Hepatocyte (in vitro differentiated cells): ENCODE measurements at regions not wholly inside any gene's neighbourhood (a gene's known extent, or its start where the extent isn't known, plus 50 kb on each side); places are given as distances from the start of the nearest gene placed in this dataset.

Experiments used
- DNase-seq: peaks from one replicate; pipeline ENCODE4 v3.0.0-alpha.2; 2016; ENCODE audit warnings: low spot score
- H2AFZ ChIP-seq: fragments of 200-600 bp; sonication (generic); 2 replicates; pipeline ENCODE4 v1.6.0; 2016; ENCODE audit warnings: antibody characterized with exemption, mild to moderate bottlenecking
- H3K27ac ChIP-seq: fragments of 200-600 bp; sonication (generic); 2 replicates; pipeline ENCODE4 v1.5.1; 2016; ENCODE audit warnings: mild to moderate bottlenecking
- H3K27me3 ChIP-seq: fragments of 200-600 bp; sonication (generic); 2 replicates; pipeline ENCODE4 v1.6.1; 2016
- H3K36me3 ChIP-seq: fragments of 200-600 bp; sonication (generic); replicated peaks from 2 replicates; pipeline ENCODE4 v1.5.1; 2016; ENCODE audit warnings: low read depth; ENCODE audit not compliant: insufficient read depth
- H3K4me1 ChIP-seq: fragments of 200-600 bp; sonication (generic); 2 replicates; pipeline ENCODE4 v1.5.1; 2016; ENCODE audit warnings: mild to moderate bottlenecking, moderate library complexity; ENCODE audit not compliant: insufficient read depth
- H3K4me2 ChIP-seq: fragments of 200-600 bp; sonication (generic); 2 replicates; pipeline ENCODE4 v1.6.0; 2016
- H3K4me3 ChIP-seq: fragments of 200-600 bp; sonication (generic); 2 replicates; pipeline ENCODE4 v1.5.1; 2016; ENCODE audit warnings: mild to moderate bottlenecking
- H3K79me2 ChIP-seq: fragments of 200-600 bp; sonication (generic); 2 replicates; pipeline ENCODE4 v1.6.0; 2017; ENCODE audit warnings: mild to moderate bottlenecking
- H3K9me2 ChIP-seq: fragments of 200-600 bp; sonication (generic); replicated peaks from 2 replicates; pipeline ENCODE4 v1.6.0; 2017; ENCODE audit warnings: mild to moderate bottlenecking; ENCODE audit not compliant: insufficient read depth
- H3K9me3 ChIP-seq: fragments of 200-600 bp; sonication (generic); 2 replicates; pipeline ENCODE4 v1.5.1; 2016; ENCODE audit warnings: low read depth, mild to moderate bottlenecking
- H4K20me1 ChIP-seq: fragments of 200-600 bp; sonication (generic); 2 replicates; pipeline ENCODE4 v1.6.0; 2016; ENCODE audit warnings: mild to moderate bottlenecking; ENCODE audit not compliant: insufficient read depth, poor library complexity, severe bottlenecking
- EZH2 ChIP-seq: fragments of 200-600 bp; sonication (generic); IDR thresholded peaks from 2 replicates; pipeline ENCODE4 v1.6.1; 2016; ENCODE audit warnings: antibody characterized with exemption, mild to moderate bottlenecking, borderline replicate concordance
- EZH2phosphoT487 ChIP-seq: fragments of 200-600 bp; sonication (generic); IDR thresholded peaks from one replicate; pipeline ENCODE4 v1.6.1; 2018; ENCODE audit warnings: antibody characterized with exemption, mild to moderate bottlenecking, low read depth, moderate library complexity; ENCODE audit not compliant: unreplicated experiment, severe bottlenecking
- WGBS: methylation state at CpG from one replicate; pipeline ENCODE4 v1.1.6; 2016; ENCODE audit warnings: low lambda C conversion rate; ENCODE audit errors: missing lambda C conversion rate; 5-methylcytosine and 5-hydroxymethylcytosine counted together
- TF ChIP-seq, protein P1 (sequence below): fragments of 200-600 bp; sonication (generic); IDR thresholded peaks from 2 replicates; pipeline ENCODE4 v1.5.1; 2016; ENCODE audit warnings: antibody characterized with exemption, mild to moderate bottlenecking; ENCODE audit not compliant: poor library complexity

DNA sequence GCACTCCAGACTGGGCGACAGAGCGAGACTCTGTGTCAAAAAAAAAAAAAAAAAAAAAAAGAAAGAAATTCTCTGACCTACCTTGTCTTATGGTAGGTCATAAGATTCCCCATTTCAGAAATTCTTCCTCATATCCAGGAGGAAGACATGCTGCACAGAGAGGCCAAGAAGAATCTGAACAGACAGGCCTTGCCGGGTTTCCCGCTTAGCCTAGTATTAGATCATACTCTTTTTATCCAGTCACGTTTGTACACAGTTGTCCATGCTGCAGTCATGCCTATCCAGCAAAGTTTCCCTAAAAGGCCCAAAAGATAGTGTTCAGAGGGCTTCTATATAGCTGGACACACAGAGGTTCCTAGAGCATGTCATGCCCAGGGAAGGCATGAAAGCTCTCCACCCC, 93.6 kb upstream of the CHODL start:
- no peaks in the 10 kb centered on the region for H3K4me1 ChIP-seq

DNA sequence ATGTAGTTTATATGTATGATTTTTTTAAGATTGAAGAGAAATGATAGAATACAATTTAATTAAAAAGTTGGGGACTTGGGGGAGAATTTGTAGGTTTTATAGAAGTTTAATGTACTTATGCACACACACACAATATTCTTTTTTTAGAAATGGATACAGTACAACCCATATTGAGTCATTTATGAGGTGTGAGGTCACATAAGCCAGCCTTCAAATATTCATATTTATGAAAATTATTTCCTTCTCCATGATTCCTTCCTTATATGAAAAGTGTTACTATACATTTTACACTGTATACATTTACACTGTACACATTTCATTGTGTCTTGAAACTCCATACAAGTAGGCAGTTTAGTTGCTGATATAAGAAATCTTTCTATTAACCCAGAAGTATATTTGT, 96.2 kb upstream of the CHODL start:
- no peaks in the 10 kb centered on the region for H3K4me1 ChIP-seq
- H3K27ac ChIP-seq: no peak overlapping the region
- H3K4me3 ChIP-seq: no peak overlapping the region
- no peak overlapping the region for H2AFZ ChIP-seq
- no peaks in the 10 kb centered on the region for H3K27me3 ChIP-seq
- no peak for DNase-seq
- TF ChIP-seq EZH2phosphoT487 (no peak), EZH2 (no peak)
- no peaks in the 10 kb centered on the region for H3K36me3 ChIP-seq
- H3K9me3 ChIP-seq: no peaks in the 10 kb centered on the region
- no peaks in the 10 kb centered on the region for H3K9me2 ChIP-seq
- no peak overlapping the region for H3K4me2 ChIP-seq
- H4K20me1 ChIP-seq: no peaks in the 10 kb centered on the region
- H3K79me2 ChIP-seq: no peaks in the 10 kb centered on the region

More for the DNA sequence above, 93.6 kb upstream of the CHODL start:
- 95% methylated on average over 5 of the region's 5 CpGs for WGBS
- no peaks in the 10 kb centered on the region for H4K20me1 ChIP-seq
- no peak overlapping the region for H2AFZ ChIP-seq
- H3K4me2 ChIP-seq: no peak overlapping the region
- H3K27me3 ChIP-seq: no peaks in the 10 kb centered on the region
- no peaks in the 10 kb centered on the region for H3K79me2 ChIP-seq
- no peak for TF ChIP-seq EZH2phosphoT487
- TF ChIP-seq, protein P1, sequence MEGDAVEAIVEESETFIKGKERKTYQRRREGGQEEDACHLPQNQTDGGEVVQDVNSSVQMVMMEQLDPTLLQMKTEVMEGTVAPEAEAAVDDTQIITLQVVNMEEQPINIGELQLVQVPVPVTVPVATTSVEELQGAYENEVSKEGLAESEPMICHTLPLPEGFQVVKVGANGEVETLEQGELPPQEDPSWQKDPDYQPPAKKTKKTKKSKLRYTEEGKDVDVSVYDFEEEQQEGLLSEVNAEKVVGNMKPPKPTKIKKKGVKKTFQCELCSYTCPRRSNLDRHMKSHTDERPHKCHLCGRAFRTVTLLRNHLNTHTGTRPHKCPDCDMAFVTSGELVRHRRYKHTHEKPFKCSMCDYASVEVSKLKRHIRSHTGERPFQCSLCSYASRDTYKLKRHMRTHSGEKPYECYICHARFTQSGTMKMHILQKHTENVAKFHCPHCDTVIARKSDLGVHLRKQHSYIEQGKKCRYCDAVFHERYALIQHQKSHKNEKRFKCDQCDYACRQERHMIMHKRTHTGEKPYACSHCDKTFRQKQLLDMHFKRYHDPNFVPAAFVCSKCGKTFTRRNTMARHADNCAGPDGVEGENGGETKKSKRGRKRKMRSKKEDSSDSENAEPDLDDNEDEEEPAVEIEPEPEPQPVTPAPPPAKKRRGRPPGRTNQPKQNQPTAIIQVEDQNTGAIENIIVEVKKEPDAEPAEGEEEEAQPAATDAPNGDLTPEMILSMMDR: no peak
- no peak for TF ChIP-seq EZH2
- DNase-seq: no peak
- no peaks in the 10 kb centered on the region for H3K36me3 ChIP-seq
- H3K9me2 ChIP-seq: no peaks in the 10 kb centered on the region
- no peaks in the 10 kb centered on the region for H3K9me3 ChIP-seq
- H3K27ac ChIP-seq: no peak overlapping the region
- H3K4me3 ChIP-seq: no peak overlapping the region

DNA sequence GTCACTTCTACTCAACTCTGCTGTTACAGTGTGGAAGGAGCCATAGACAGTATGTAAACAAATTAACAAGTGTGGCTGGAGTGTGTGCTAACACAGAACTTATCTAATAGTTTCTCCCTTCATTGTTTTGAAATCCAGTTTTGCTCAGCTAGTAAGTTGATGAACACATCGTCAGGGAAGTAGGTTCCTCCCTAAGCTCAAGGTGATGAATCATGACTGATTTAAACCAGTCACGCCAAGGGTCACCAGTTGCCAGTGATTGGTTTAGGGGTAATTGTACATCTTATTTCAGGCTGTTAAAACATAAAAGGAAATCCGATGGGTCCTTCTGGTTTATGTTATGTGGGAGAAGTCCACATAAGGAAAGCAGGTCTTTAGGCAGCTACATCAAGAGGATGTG, 97.0 kb upstream of the CHODL start:
- Histone ChIP-seq H3K4me1 (no peaks in the 10 kb centered on the region), H3K27me3 (no peaks in the 10 kb centered on the region), H2AFZ (no peak overlapping the region), H3K4me3 (no peak overlapping the region), H3K4me2 (no peak overlapping the region), H3K79me2 (no peaks in the 10 kb centered on the region), H4K20me1 (no peaks in the 10 kb centered on the region), H3K9me2 (no peaks in the 10 kb centered on the region), H3K36me3 (no peaks in the 10 kb centered on the region), H3K9me3 (no peaks in the 10 kb centered on the region), H3K27ac (no peak overlapping the region)
- 38% methylated on average over 3 of the region's 3 CpGs for WGBS
- no peak for DNase-seq
- TF ChIP-seq EZH2 (no peak), EZH2phosphoT487 (no peak)
- TF ChIP-seq, protein P1: no peak

DNA sequence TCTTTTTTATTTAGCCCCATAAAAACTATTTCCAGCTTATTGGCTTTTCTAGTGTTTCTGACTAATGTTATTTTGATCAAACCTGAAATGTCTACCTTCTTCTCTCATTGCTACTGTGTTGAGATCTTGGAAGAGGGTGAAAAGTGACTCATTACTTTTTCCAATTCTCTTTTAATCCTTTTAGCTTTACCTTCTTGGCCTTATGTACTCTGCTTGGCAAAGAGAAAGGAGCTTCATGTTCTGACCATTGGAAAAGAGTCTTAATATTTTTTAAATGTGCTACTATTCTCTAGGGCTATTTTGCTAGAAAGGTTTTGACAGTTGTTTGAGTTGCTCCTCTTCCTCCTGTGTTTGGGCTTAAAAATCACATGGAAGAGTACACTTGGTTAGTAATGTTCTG, 97.8 kb upstream of the CHODL start:
- Histone ChIP-seq H3K27ac (no peak overlapping the region), H3K27me3 (no peaks in the 10 kb centered on the region), H3K4me1 (no peaks in the 10 kb centered on the region), H3K9me3 (no peaks in the 10 kb centered on the region), H3K9me2 (no peaks in the 10 kb centered on the region), H3K79me2 (no peaks in the 10 kb centered on the region), H2AFZ (no peak overlapping the region), H4K20me1 (no peaks in the 10 kb centered on the region), H3K4me2 (no peak overlapping the region), H3K4me3 (no peak overlapping the region), H3K36me3 (no peaks in the 10 kb centered on the region)
- DNase-seq: no peak
- TF ChIP-seq, protein P1: no peak
- no peak for TF ChIP-seq EZH2
